ENCODE measurements at regions not wholly inside any gene's neighbourhood (a gene's known extent, or its start where the extent isn't known, plus 50 kb on each side); places are given as distances from the start of the nearest gene placed in this dataset.

DNA sequence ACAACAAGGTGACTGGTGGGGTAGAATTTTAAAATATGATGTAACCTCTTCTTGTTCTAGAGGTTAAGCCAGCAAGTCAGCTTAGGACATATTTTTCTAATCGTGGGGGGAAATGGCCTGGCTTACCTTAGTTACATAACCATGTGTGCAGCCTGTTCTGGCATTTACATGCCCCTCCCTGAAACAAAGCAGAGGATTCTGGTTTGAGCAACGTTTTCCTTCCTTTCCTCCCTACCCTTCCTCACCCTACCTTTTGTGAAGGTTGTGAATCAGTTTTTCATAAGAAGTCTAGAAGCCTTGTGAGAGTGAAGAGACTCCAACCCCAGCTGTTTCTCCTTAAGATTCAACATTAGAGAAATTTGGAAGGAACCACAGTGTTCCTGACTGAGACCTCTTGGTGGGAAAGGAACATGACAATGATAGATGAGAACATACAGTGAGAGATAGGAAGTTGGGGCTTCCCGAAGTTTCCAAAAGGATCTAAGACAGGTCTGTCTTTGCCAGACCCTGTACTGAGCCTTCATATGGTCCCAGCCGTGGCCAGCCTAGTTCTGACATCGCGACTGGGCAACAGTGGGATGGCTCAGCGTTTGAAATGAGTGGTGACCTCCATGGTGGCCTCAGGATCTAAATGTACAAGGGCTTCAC is 365.2 kb downstream of the SPATA31D1 start:
- H3K27ac Mint-ChIP-seq: no peak overlapping the region
- no peaks in the 10 kb centered on the region for H3K9me3 Mint-ChIP-seq
- H3K36me3 Mint-ChIP-seq (ENCODE audit: low read depth): no peaks in the 10 kb centered on the region
- H3K4me3 Mint-ChIP-seq: no peak overlapping the region
- H3K27me3 Mint-ChIP-seq: no peaks in the 10 kb centered on the region
- intact Hi-C loops (cut with micrococcal nuclease): no loop called here
- no peaks in the 10 kb centered on the region for H3K4me1 Mint-ChIP-seq (ENCODE audit: low read depth)

- Mint-ChIP-seq H3K36me3 (ENCODE audit: low read depth) (no peaks in the 10 kb centered on the region), H3K9me3 (no peaks in the 10 kb centered on the region), H3K27me3 (no peaks in the 10 kb centered on the region), H3K4me1 (ENCODE audit: low read depth) (no peaks in the 10 kb centered on the region), H3K4me3 (no peak overlapping the region), H3K27ac (no peak overlapping the region)
- intact Hi-C loops (cut with micrococcal nuclease): no loop called here
Measured at GRCh38 chr9:82354279-82354659, 365.7 kb downstream of the SPATA31D1 start.

DNA sequence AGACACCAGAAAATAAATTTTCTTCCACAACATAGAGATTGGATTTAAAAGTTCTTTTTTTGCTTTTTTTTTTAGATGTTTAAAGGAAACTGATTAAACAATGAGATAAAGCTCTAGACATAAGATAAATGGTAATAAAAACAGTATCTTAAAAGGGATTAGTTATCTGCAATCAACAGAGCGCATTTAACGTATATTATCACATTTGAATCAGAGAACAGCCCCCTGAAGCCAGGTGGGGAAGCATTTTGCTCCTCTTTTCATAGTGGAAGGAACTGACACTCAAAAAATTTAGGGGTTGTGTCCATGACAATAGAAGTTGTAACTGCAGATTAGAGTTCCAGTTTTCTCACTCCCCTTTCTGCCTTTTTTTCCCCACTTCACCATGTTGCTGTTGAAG is 367.6 kb downstream of the SPATA31D1 start:
- no peaks in the 10 kb centered on the region for H3K9me3 Mint-ChIP-seq
- no peak overlapping the region for H3K27ac Mint-ChIP-seq
- no peak overlapping the region for H3K4me3 Mint-ChIP-seq
- H3K27me3 Mint-ChIP-seq: no peaks in the 10 kb centered on the region
- intact Hi-C loops (cut with micrococcal nuclease): no loop called here
- H3K4me1 Mint-ChIP-seq (ENCODE audit: low read depth): no peaks in the 10 kb centered on the region
- no peaks in the 10 kb centered on the region for H3K36me3 Mint-ChIP-seq (ENCODE audit: low read depth)

GRCh38 chr9:82356871-82357270 is 368.3 kb downstream of the SPATA31D1 start:
- Mint-ChIP-seq H3K36me3 (ENCODE audit: low read depth) (no peaks in the 10 kb centered on the region), H3K4me3 (no peak overlapping the region), H3K27ac (no peak overlapping the region), H3K9me3 (no peaks in the 10 kb centered on the region), H3K27me3 (no peaks in the 10 kb centered on the region), H3K4me1 (ENCODE audit: low read depth) (no peaks in the 10 kb centered on the region)
- intact Hi-C loops (cut with micrococcal nuclease): no loop called here

DNA sequence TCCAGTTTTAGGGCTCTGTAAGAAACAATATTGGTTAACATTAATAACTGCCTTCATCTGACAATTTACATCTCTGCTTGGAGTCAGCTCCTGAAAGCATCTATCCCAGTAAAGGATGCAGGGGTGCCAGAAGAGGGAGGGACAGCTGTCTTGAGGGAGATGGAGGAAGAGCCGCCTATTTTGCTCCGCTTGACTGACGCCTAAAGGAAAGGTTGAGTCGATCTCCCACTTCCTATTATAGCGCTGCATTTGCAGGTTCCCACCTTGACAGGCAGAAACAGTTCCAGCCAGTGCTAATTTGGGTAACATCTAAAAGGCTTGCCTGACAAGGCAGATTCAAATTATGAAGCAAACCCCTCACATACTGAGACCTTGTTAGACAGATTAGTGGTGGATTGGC is 374.6 kb downstream of the SPATA31D1 start:
- H3K27ac Mint-ChIP-seq: no peak overlapping the region
- no peak overlapping the region for H3K4me3 Mint-ChIP-seq
- intact Hi-C loops (cut with micrococcal nuclease): no loop called here
- H3K36me3 Mint-ChIP-seq (ENCODE audit: low read depth): no peaks in the 10 kb centered on the region
- H3K9me3 Mint-ChIP-seq: no peaks in the 10 kb centered on the region
- no peaks in the 10 kb centered on the region for H3K27me3 Mint-ChIP-seq
- H3K4me1 Mint-ChIP-seq (ENCODE audit: low read depth): no peaks in the 10 kb centered on the region

GRCh38 chr9:82363682-82364081 is 375.1 kb downstream of the SPATA31D1 start:
- H3K27ac Mint-ChIP-seq: no peak overlapping the region
- H3K4me3 Mint-ChIP-seq: no peak overlapping the region
- intact Hi-C loops (cut with micrococcal nuclease): no loop called here
- no peaks in the 10 kb centered on the region for H3K36me3 Mint-ChIP-seq (ENCODE audit: low read depth)
- H3K9me3 Mint-ChIP-seq: no peaks in the 10 kb centered on the region
- H3K27me3 Mint-ChIP-seq: no peaks in the 10 kb centered on the region
- H3K4me1 Mint-ChIP-seq (ENCODE audit: low read depth): no peaks in the 10 kb centered on the region

DNA sequence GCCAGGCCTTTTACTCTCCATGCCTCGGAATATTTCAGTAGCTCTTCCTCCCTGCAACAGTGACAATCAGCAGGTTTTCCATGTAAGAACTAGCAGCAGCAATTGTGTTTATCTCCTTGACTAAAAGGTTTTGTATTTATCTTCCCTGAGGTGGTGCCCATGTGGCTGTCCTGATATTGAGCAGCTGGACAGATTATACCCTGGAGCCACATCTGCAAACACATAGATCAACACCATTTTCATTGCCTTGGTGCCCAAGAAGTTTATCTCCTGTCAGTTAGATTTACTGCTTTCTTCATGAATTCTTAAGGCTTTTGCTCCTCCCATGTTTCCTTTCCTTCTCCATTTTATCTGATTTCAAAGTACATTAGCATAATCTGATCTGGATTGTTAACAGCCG is 378.4 kb downstream of the SPATA31D1 start:
- Mint-ChIP-seq H3K4me1 (ENCODE audit: low read depth) (no peaks in the 10 kb centered on the region), H3K36me3 (ENCODE audit: low read depth) (no peaks in the 10 kb centered on the region), H3K27ac (no peak overlapping the region), H3K27me3 (no peaks in the 10 kb centered on the region), H3K9me3 (no peaks in the 10 kb centered on the region), H3K4me3 (no peak overlapping the region)
- intact Hi-C loops (cut with micrococcal nuclease): no loop called here

- intact Hi-C loops (cut with micrococcal nuclease): no loop called here
- Mint-ChIP-seq H3K4me1 (ENCODE audit: low read depth) (no peaks in the 10 kb centered on the region), H3K9me3 (no peaks in the 10 kb centered on the region)
Measured at GRCh38 chr9:82367929-82368328, 379.4 kb downstream of the SPATA31D1 start.

DNA sequence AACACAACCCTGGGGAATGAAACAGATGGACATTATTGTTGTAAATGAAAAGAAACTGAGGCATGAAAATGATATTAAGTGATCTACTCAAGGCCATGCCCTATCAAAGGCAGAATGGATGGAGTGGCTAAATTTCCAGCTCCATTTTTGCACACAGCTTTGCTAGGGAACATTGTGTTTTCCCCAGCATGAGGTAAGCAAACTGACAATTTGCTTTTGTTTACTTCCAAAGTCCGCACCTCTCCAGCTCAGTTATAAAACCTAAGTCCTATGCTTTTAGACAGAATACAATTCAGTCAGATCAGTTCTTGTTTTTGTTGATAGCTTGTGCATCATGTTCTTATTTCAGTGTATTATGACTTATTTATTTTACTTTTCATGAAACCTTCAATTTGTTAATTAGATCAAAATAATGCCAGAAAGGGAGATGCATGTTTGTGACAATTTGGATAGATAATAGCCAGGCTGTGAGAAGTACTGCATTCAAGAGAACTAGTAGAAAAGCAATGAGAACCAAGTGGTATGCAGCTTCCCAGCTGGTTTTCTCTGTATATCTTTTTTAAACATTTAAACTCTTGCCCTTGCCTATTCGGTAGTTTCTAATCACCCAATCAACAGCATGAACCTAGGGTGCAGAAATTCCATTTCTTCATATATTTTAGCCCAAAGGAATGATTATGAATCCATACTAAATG is 380.8 kb downstream of the SPATA31D1 start:
- no peaks in the 10 kb centered on the region for H3K4me1 Mint-ChIP-seq (ENCODE audit: low read depth)
- H3K27me3 Mint-ChIP-seq: no peaks in the 10 kb centered on the region
- H3K4me3 Mint-ChIP-seq: no peak overlapping the region
- no peak overlapping the region for H3K27ac Mint-ChIP-seq
- no peaks in the 10 kb centered on the region for H3K9me3 Mint-ChIP-seq
- intact Hi-C loops (cut with micrococcal nuclease): no loop called here
- H3K36me3 Mint-ChIP-seq (ENCODE audit: low read depth): no peaks in the 10 kb centered on the region

More at GRCh38 chr9:82367929-82368328, 379.4 kb downstream of the SPATA31D1 start:
- Mint-ChIP-seq H3K27me3 (no peaks in the 10 kb centered on the region), H3K4me3 (no peak overlapping the region), H3K36me3 (ENCODE audit: low read depth) (no peaks in the 10 kb centered on the region), H3K27ac (no peak overlapping the region)

DNA sequence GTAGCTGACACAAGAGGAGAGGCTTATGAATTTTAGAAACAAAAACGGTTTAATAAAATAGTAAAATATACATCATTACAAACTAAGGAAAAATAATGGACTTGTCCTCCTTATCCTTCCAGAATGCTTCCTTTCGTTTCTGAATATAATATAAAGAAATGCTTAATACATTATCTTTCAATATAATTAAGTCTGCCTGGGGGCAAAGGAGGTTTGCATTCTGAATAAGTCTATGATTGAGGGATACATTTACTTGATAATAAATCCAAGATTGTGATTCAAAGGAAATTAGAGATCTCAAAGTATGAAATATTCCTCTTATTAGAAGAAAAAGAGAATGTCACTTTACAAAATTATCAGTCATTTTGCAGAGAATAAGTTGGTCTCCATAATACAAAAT is 386.5 kb downstream of the SPATA31D1 start:
- H3K27ac Mint-ChIP-seq: no peak overlapping the region
- peaks cover 20% of the 10 kb centered on the region for H3K9me3 Mint-ChIP-seq
- intact Hi-C loops (cut with micrococcal nuclease): no loop called here
- H3K27me3 Mint-ChIP-seq: no peaks in the 10 kb centered on the region
- no peaks in the 10 kb centered on the region for H3K4me1 Mint-ChIP-seq (ENCODE audit: low read depth)
- H3K36me3 Mint-ChIP-seq (ENCODE audit: low read depth): no peaks in the 10 kb centered on the region
- H3K4me3 Mint-ChIP-seq: no peak overlapping the region

DNA sequence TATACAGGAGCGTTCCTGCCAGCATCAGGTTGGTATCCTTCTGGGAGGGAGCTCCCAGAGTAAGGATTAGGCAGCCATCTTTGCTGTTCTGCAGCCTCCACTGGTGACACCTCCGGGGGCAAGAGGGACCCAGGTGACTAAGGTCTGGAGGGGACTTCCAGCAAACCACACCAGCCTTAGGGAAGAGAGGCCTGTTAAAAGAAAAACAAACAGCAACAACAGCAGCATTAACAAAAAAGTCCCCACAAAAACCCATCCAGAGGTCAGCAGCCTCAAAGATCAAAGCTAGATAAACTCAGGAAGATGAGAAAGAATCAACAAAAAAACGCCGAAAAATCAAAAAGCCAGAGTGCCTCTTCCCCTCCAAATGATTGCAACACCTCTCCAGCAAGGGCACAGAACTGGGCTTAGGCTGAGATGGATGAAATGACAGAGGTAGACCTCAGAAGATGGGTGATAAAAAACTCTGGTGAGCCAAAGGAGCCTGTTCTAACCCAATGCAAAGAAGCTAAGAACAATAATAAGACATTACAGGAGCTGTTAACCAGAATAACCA is 388.2 kb downstream of the SPATA31D1 start:
- Mint-ChIP-seq H3K36me3 (ENCODE audit: low read depth) (no peaks in the 10 kb centered on the region), H3K27me3 (no peaks in the 10 kb centered on the region), H3K27ac (no peak overlapping the region), H3K9me3 (peaks cover 20% of the 10 kb centered on the region), H3K4me1 (ENCODE audit: low read depth) (no peaks in the 10 kb centered on the region), H3K4me3 (no peak overlapping the region)
- intact Hi-C loops (cut with micrococcal nuclease): no loop called here

DNA sequence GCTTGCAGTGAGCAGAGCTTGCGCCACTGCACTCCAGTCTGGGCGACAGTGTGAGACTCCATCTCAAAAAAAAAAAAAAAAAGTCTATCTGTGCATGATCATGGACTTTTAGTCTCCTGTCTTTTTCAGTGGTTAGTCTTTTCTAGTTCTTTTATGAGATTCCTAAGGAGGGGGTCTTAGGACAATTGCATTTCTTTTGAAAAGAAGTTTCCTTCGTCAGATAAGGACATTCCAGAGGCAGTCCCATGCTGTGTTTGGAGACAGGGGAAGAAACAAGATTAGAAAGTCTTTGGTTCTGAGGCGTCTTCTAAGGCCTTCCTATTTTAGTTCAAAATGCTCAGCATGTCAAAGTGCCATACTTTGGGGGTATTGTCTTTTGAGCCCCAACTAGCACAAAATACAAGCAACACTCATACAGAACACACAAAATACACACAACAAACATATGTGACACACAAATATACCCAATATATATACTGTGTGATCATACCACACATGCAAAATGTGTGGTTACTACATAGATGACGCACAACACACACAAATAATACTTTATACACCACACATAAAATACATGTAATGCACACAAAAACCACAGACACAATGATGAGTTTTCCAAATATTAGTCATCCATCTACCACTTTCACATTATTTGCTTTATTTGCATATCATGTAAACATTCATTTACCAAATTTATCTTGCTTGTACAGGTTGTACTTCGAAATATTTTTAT is 394.5 kb downstream of the SPATA31D1 start:
- Mint-ChIP-seq H3K9me3 (peaks cover 5% of the 10 kb centered on the region), H3K4me1 (ENCODE audit: low read depth) (no peaks in the 10 kb centered on the region), H3K27me3 (no peaks in the 10 kb centered on the region), H3K27ac (no peak overlapping the region), H3K36me3 (ENCODE audit: low read depth) (no peaks in the 10 kb centered on the region), H3K4me3 (no peak overlapping the region)
- intact Hi-C loops (cut with micrococcal nuclease): no loop called here

- no peak overlapping the region for H3K4me3 Mint-ChIP-seq
- intact Hi-C loops (cut with micrococcal nuclease): no loop called here
- H3K27me3 Mint-ChIP-seq: no peaks in the 10 kb centered on the region
- H3K4me1 Mint-ChIP-seq (ENCODE audit: low read depth): no peaks in the 10 kb centered on the region
- H3K36me3 Mint-ChIP-seq (ENCODE audit: low read depth): no peaks in the 10 kb centered on the region
- H3K27ac Mint-ChIP-seq: no peak overlapping the region
- peaks cover 24% of the 10 kb centered on the region for H3K9me3 Mint-ChIP-seq
Measured at GRCh38 chr9:82385633-82386032, 397.1 kb downstream of the SPATA31D1 start.

DNA sequence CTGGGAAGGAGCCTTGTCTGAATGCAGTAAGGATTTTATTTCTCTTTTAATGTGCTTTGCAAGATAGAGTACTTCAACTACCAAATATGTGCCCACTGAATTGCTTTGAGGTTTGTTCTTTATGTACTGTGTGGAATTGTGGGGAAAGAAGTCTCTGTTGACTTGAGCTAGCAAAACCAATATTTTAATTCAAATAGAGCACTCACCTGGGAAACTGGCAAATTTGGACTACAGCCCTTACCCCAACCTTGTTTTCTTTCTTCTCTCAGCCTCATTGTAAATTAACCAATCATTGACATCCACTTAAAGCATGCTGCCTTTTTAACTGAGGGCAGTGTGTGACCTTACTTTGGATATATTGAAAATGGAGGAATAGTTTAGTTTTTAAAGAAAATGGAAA is 409.0 kb downstream of the SPATA31D1 start:
- intact Hi-C loops (cut with micrococcal nuclease): no loop called here
- H3K36me3 Mint-ChIP-seq (ENCODE audit: low read depth): no peaks in the 10 kb centered on the region
- H3K27me3 Mint-ChIP-seq: no peaks in the 10 kb centered on the region
- no peak overlapping the region for H3K27ac Mint-ChIP-seq
- H3K9me3 Mint-ChIP-seq: peaks cover 20% of the 10 kb centered on the region
- no peak overlapping the region for H3K4me3 Mint-ChIP-seq
- H3K4me1 Mint-ChIP-seq (ENCODE audit: low read depth): no peaks in the 10 kb centered on the region

All from dendritic cell treated with granulocyte-macrophage colony-stimulating factor and Interleukin-4, amounts not matched to agents 40 ng/mL and 50 ng/mL, for 4 days (primary cell).